ENCODE measurements at regions not wholly inside any gene's neighbourhood (a gene's known extent, or its start where the extent isn't known, plus 50 kb on each side); places are given as distances from the start of the nearest gene placed in this dataset.

DNA sequence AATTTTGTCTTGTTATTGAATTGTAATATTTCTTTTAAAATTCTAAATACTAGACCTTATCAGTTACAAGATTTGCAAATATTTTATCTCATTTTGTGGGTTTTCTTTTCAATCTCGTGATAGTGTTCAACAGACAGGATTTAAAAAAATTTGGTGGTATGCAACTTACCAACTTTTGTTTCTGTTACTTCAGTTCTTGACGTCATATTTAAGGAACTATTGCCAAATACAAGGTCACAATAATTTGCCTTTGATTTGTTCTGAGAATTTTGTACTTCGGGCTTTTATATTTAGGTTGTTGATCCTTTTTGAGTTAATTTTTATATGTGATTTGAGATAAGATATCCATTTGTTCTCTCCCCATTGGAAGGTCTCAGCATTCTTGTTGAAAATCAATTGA is 876.6 kb downstream of the DCDC2C start:
- Histone ChIP-seq H3K27me3 (ENCODE audit: control insufficient read depth, insufficient read depth, low read length) (no peaks in the 10 kb centered on the region), H3K4me1 (ENCODE audit: control insufficient read depth, insufficient read depth, low read length, poor library complexity, severe bottlenecking) (no peaks in the 10 kb centered on the region), H3K9me3 (ENCODE audit: control insufficient read depth in 2 of 2, low read length in 2 of 2) (no peaks in the 10 kb centered on the region), H3K27ac (ENCODE audit: insufficient read depth, low read length, poor library complexity, severe bottlenecking) (no peak overlapping the region), H3K4me3 (ENCODE audit: low read depth, low read length) (no peak overlapping the region), H3K36me3 (ENCODE audit: control insufficient read depth, insufficient read depth, low read length) (no peaks in the 10 kb centered on the region)
- no peaks in the 10 kb centered on the region for H3K36me3 Mint-ChIP-seq
- ATAC-seq (ENCODE audit: low read depth in 2 of 2) (no peak), DNase-seq (no peak)
- no peak overlapping the region for H3K27ac Mint-ChIP-seq
- no peak overlapping the region for H3K4me3 Mint-ChIP-seq
- peaks cover 0 to 20% (median 4%) of the 10 kb centered on the region in 7 donors for H3K9me3 Mint-ChIP-seq
- H3K27me3 Mint-ChIP-seq, result no peaks in the 10 kb centered on the region
- no peaks in the 10 kb centered on the region for H3K4me1 Mint-ChIP-seq

DNA sequence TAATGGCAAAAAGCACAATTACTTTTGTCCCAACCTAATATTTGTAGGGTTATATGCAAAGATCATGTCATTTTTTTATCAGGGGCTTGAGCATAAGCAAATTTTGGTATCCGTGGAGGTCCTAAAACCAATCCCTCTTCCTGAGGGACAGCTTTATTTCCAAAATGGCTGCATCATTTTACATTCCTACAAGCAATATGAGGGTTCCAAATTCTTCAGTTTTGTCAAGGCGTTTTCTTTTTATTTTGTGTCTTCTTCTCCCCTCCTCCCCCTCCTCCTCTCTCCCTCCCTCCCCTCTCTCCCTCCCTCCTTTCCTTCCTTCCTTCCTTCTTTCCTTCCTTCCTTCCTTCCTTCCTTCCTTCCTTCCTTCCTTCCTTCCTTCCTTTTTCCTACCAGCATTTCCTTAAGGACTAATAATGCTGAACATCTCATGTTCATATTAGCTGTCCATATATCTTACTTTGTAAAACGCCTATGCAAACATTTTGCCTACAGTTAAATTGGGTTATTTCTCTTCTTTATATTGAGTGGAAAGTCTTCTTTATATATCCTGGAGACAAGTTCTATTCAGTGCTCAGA is 881.8 kb downstream of the DCDC2C start:
- H3K4me3 Mint-ChIP-seq, result no peak overlapping the region
- no peak overlapping the region for H3K27ac Mint-ChIP-seq
- DNase-seq (no peak), ATAC-seq (ENCODE audit: low read depth in 2 of 2) (no peak)
- Histone ChIP-seq H3K36me3 (ENCODE audit: control insufficient read depth, insufficient read depth, low read length) (no peaks in the 10 kb centered on the region), H3K4me3 (ENCODE audit: low read depth, low read length) (no peak overlapping the region), H3K9me3 (ENCODE audit: control insufficient read depth in 2 of 2, low read length in 2 of 2) (peaks cover 0 to 2% of the 10 kb centered on the region in 2 experiments), H3K27me3 (ENCODE audit: control insufficient read depth, insufficient read depth, low read length) (no peaks in the 10 kb centered on the region), H3K27ac (ENCODE audit: insufficient read depth, low read length, poor library complexity, severe bottlenecking) (no peak overlapping the region), H3K4me1 (ENCODE audit: control insufficient read depth, insufficient read depth, low read length, poor library complexity, severe bottlenecking) (no peaks in the 10 kb centered on the region)
- H3K4me1 Mint-ChIP-seq, result no peaks in the 10 kb centered on the region
- no peaks in the 10 kb centered on the region for H3K27me3 Mint-ChIP-seq
- no peaks in the 10 kb centered on the region for H3K36me3 Mint-ChIP-seq
- H3K9me3 Mint-ChIP-seq, result peaks cover 0 to 29% (median 9%) of the 10 kb centered on the region in 7 donors

DNA sequence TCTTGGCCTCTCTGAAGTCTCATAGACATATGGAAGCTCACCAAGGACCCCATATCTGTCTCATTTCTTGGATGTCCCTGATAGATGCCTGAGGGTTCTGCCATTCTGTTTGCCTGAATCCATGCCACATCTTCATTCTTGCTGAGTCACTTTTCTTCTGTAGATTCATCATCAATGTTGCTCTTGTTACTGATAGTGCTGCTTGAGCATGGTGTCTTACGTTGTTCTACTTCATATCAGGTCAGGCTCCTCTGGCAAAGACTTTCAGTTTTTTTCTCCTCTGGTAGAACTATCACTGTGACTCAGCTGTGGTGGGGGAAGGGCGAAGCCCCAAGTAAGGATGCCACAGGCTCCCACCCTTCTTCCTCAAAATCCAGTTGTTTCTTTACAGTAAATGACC is 885.2 kb downstream of the DCDC2C start:
- no peaks in the 10 kb centered on the region for H3K27me3 Mint-ChIP-seq
- H3K27ac Mint-ChIP-seq, result no peak overlapping the region
- no peak overlapping the region for H3K27ac ChIP-seq (ENCODE audit: insufficient read depth, low read length, poor library complexity, severe bottlenecking)
- peaks cover 0 to 2% of the 10 kb centered on the region in 2 experiments for H3K9me3 ChIP-seq (ENCODE audit: control insufficient read depth in 2 of 2, low read length in 2 of 2)
- no peaks in the 10 kb centered on the region for H3K4me1 ChIP-seq (ENCODE audit: control insufficient read depth, insufficient read depth, low read length, poor library complexity, severe bottlenecking)
- H3K36me3 Mint-ChIP-seq, result no peaks in the 10 kb centered on the region
- H3K36me3 ChIP-seq (ENCODE audit: control insufficient read depth, insufficient read depth, low read length), result no peaks in the 10 kb centered on the region
- H3K4me1 Mint-ChIP-seq, result no peaks in the 10 kb centered on the region
- no peaks in the 10 kb centered on the region for H3K27me3 ChIP-seq (ENCODE audit: control insufficient read depth, insufficient read depth, low read length)
- ATAC-seq (ENCODE audit: low read depth in 2 of 2) (no peak), DNase-seq (no peak)
- H3K4me3 ChIP-seq (ENCODE audit: low read depth, low read length), result no peak overlapping the region
- H3K9me3 Mint-ChIP-seq, result peaks cover 0 to 23% (median 7%) of the 10 kb centered on the region in 7 donors
- no peak overlapping the region for H3K4me3 Mint-ChIP-seq

DNA sequence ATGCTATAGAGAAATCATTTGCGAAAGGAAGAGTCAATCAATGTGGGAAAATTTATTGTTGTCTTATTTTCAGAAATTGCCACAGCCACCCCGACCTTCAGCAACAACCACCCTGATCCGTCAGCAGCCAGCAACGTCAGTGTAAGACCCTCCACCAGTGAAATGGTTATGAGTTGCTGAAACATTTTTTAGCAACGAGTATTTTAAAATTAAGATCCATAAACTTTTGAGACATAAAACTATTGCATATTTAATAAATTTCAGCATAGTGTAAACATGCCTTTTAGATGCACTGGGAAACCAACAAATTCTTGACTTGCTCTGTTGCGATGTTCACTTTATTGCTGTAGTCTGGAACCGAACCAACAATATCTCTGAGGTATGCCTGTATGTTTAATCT is 887.9 kb downstream of the DCDC2C start:
- Histone ChIP-seq H3K27ac (ENCODE audit: insufficient read depth, low read length, poor library complexity, severe bottlenecking) (no peak overlapping the region), H3K36me3 (ENCODE audit: control insufficient read depth, insufficient read depth, low read length) (no peaks in the 10 kb centered on the region), H3K27me3 (ENCODE audit: control insufficient read depth, insufficient read depth, low read length) (no peaks in the 10 kb centered on the region), H3K4me3 (ENCODE audit: low read depth, low read length) (no peak overlapping the region), H3K4me1 (ENCODE audit: control insufficient read depth, insufficient read depth, low read length, poor library complexity, severe bottlenecking) (no peaks in the 10 kb centered on the region), H3K9me3 (ENCODE audit: control insufficient read depth in 2 of 2, low read length in 2 of 2) (peaks cover 0 to 2% of the 10 kb centered on the region in 2 experiments)
- Mint-ChIP-seq H3K27ac (no peak overlapping the region), H3K9me3 (peaks cover 0 to 19% (median 7%) of the 10 kb centered on the region in 7 donors), H3K36me3 (no peaks in the 10 kb centered on the region), H3K4me3 (no peak overlapping the region), H3K4me1 (no peaks in the 10 kb centered on the region), H3K27me3 (no peaks in the 10 kb centered on the region)
- ATAC-seq (ENCODE audit: low read depth in 2 of 2) (no peak), DNase-seq (no peak)

DNA sequence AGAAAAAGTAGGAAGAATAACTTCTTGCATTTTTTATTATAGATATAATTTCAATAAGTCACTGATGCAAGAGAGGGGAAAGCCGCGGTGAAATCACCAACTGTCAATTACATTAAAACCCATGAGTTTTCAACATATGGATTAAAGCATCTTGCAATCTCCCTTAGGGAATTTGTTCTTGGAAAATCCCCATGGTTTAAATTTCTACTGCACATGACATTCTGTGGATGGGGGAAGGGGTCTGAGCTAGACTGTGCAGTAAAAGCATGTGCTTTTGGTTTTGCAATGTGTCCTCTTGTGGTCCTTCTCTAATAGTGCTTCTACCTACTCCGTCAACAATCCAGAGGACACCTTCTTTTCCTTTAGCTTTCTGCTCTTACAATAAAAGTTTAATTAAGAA is 894.0 kb downstream of the DCDC2C start:
- H3K27me3 Mint-ChIP-seq, result no peaks in the 10 kb centered on the region
- ATAC-seq (ENCODE audit: low read depth in 2 of 2), result no peak
- H3K4me1 Mint-ChIP-seq, result no peaks in the 10 kb centered on the region

DNA sequence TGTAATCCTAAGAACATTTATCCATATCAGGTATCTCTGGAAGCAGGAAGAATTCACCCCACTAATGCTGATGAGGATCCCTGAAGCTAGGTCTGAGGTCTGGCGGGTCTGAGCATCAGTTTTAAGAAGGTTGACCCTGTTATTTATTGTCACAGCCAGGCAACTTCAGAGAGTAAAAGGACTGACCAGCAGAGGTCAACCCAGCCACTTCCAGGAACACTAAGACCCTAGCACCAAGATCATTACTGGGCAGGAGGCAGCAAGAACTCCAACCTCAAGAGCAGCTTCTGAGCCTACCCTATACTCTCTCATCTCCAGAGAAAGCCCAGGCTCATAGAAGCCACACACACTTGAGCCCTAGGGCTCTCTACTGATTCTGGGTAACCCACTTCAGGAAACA is 901.4 kb downstream of the DCDC2C start:
- ATAC-seq (ENCODE audit: low read depth in 2 of 2) (no peak), DNase-seq (no peak)
- H3K9me3 Mint-ChIP-seq, result peaks cover 0 to 6% (median 1%) of the 10 kb centered on the region in 7 donors
- H3K27me3 Mint-ChIP-seq, result no peaks in the 10 kb centered on the region
- H3K36me3 Mint-ChIP-seq, result no peaks in the 10 kb centered on the region
- Histone ChIP-seq H3K4me3 (ENCODE audit: low read depth, low read length) (no peak overlapping the region), H3K4me1 (ENCODE audit: control insufficient read depth, insufficient read depth, low read length, poor library complexity, severe bottlenecking) (no peaks in the 10 kb centered on the region), H3K9me3 (ENCODE audit: control insufficient read depth in 2 of 2, low read length in 2 of 2) (peaks cover 0 to 1% of the 10 kb centered on the region in 2 experiments), H3K27me3 (ENCODE audit: control insufficient read depth, insufficient read depth, low read length) (no peaks in the 10 kb centered on the region), H3K36me3 (ENCODE audit: control insufficient read depth, insufficient read depth, low read length) (no peaks in the 10 kb centered on the region), H3K27ac (ENCODE audit: insufficient read depth, low read length, poor library complexity, severe bottlenecking) (no peak overlapping the region)
- no peak overlapping the region for H3K4me3 Mint-ChIP-seq
- H3K4me1 Mint-ChIP-seq, result no peaks in the 10 kb centered on the region
- H3K27ac Mint-ChIP-seq, result no peak overlapping the region

More for the DNA sequence above, 894.0 kb downstream of the DCDC2C start:
- Mint-ChIP-seq H3K4me3 (no peak overlapping the region), H3K36me3 (no peaks in the 10 kb centered on the region), H3K9me3 (peaks cover 0 to 15% (median 6%) of the 10 kb centered on the region in 7 donors), H3K27ac (no peak overlapping the region)
- H3K27ac ChIP-seq (ENCODE audit: insufficient read depth, low read length, poor library complexity, severe bottlenecking), result no peak overlapping the region
- DNase-seq, result no peak
- H3K9me3 ChIP-seq (ENCODE audit: control insufficient read depth in 2 of 2, low read length in 2 of 2), result no peaks in the 10 kb centered on the region
- no peaks in the 10 kb centered on the region for H3K27me3 ChIP-seq (ENCODE audit: control insufficient read depth, insufficient read depth, low read length)
- no peak overlapping the region for H3K4me3 ChIP-seq (ENCODE audit: low read depth, low read length)
- H3K36me3 ChIP-seq (ENCODE audit: control insufficient read depth, insufficient read depth, low read length), result no peaks in the 10 kb centered on the region
- no peaks in the 10 kb centered on the region for H3K4me1 ChIP-seq (ENCODE audit: control insufficient read depth, insufficient read depth, low read length, poor library complexity, severe bottlenecking)

DNA sequence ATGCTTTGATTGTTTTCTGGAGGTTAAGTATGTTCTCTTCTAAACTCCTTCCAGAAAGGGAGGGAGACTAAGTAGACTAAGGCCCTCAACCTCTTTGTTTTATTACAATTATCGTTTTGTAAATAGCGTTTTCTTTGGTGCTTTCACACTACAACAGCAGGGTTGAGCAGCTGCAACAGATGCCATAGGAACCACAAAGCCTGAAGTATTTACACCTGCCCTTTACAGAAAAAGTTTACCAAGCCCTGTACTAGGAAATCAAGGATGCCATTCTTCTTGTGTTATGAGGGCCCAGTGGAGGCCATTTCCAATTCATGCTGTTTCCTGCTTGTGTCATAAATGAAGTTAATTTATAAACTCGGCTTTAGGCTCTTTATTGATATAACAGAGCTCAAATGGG is 914.8 kb downstream of the DCDC2C start:
- no peaks in the 10 kb centered on the region for H3K36me3 ChIP-seq (ENCODE audit: control insufficient read depth, insufficient read depth, low read length)
- ATAC-seq (ENCODE audit: low read depth in 2 of 2), result no peak
- H3K27me3 ChIP-seq (ENCODE audit: control insufficient read depth, insufficient read depth, low read length), result no peaks in the 10 kb centered on the region
- no peak overlapping the region for H3K4me3 ChIP-seq (ENCODE audit: low read depth, low read length)
- Mint-ChIP-seq H3K27ac (no peak overlapping the region), H3K9me3 (peaks cover 0 to 29% (median 13%) of the 10 kb centered on the region in 7 donors), H3K27me3 (no peaks in the 10 kb centered on the region), H3K36me3 (no peaks in the 10 kb centered on the region), H3K4me1 (no peaks in the 10 kb centered on the region), H3K4me3 (no peak overlapping the region)
- peaks cover 4 to 8% of the 10 kb centered on the region in 2 experiments for H3K9me3 ChIP-seq (ENCODE audit: control insufficient read depth in 2 of 2, low read length in 2 of 2)
- no peak overlapping the region for H3K27ac ChIP-seq (ENCODE audit: insufficient read depth, low read length, poor library complexity, severe bottlenecking)
- H3K4me1 ChIP-seq (ENCODE audit: control insufficient read depth, insufficient read depth, low read length, poor library complexity, severe bottlenecking), result no peaks in the 10 kb centered on the region
- no peak for DNase-seq

DNA sequence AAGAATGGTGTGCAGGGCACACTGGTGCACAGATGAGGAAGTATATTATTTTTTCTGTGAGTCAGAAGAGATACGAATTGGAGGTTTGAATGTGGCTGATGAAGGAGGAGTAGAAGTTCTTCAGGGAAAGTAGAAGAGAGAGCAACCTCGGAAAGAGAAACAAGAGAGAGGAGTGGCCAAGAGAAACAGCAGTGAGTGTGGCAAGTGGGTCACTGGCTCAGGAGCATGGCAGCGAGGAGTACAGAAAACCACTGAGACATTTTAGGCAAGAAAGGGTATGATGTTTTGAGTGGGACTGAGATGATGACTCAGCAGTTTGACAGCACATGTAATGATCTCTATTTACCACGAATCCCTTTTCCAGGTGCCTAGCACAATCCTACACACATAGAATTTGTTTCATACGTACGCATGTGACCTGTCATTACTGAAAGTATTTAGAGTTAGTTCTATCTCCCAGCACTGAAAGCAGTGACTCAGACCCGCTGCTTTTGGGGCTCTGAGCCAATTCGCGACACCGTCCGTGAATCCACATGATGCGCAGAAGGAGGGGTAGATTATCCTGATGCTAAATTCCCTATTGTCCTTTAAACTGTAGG is 915.4 kb downstream of the DCDC2C start:
- Histone ChIP-seq H3K27me3 (ENCODE audit: control insufficient read depth, insufficient read depth, low read length) (no peaks in the 10 kb centered on the region), H3K36me3 (ENCODE audit: control insufficient read depth, insufficient read depth, low read length) (no peaks in the 10 kb centered on the region), H3K9me3 (ENCODE audit: control insufficient read depth in 2 of 2, low read length in 2 of 2) (peaks cover 4 to 9% of the 10 kb centered on the region in 2 experiments), H3K4me3 (ENCODE audit: low read depth, low read length) (no peak overlapping the region), H3K4me1 (ENCODE audit: control insufficient read depth, insufficient read depth, low read length, poor library complexity, severe bottlenecking) (no peaks in the 10 kb centered on the region), H3K27ac (ENCODE audit: insufficient read depth, low read length, poor library complexity, severe bottlenecking) (no peak overlapping the region)
- no peaks in the 10 kb centered on the region for H3K4me1 Mint-ChIP-seq
- ATAC-seq (ENCODE audit: low read depth in 2 of 2), result no peak
- no peak overlapping the region for H3K27ac Mint-ChIP-seq
- peaks cover 0 to 29% (median 13%) of the 10 kb centered on the region in 7 donors for H3K9me3 Mint-ChIP-seq
- no peak overlapping the region for H3K4me3 Mint-ChIP-seq
- no peaks in the 10 kb centered on the region for H3K36me3 Mint-ChIP-seq
- H3K27me3 Mint-ChIP-seq, result no peaks in the 10 kb centered on the region
- no peak for DNase-seq

Data from CD4-positive, CD25-positive, alpha-beta regulatory T cell (primary cell).